GM23338 (cell line): ENCODE measurements at regions not wholly inside any gene's neighbourhood (a gene's known extent, or its start where the extent isn't known, plus 50 kb on each side); places are given as distances from the start of the nearest gene placed in this dataset.

ENCODE experiments used
- ATAC-seq: fragments of 200-7000 bp; cut with Tn5 transposase; 3 replicates; pipeline ENCODE4 v1.9.1; 2020
- DNase-seq: peaks from one replicate; pipeline ENCODE4 v3.0.0-alpha.2; 2015; ENCODE audit warnings: low spot score
- H2AFZ ChIP-seq: fragments of 200-600 bp; sonication (generic); 2 replicates; pipeline ENCODE4 v1.8.0; 2016; ENCODE audit warnings: antibody characterized with exemption, mild to moderate bottlenecking, moderate library complexity
- H3F3A ChIP-seq: fragments of 200-600 bp; sonication (generic); replicated peaks from 2 replicates; pipeline ENCODE4 v1.8.0; 2017; ENCODE audit warnings: antibody characterized with exemption, mixed run types, low read depth
- H3K27ac ChIP-seq: fragments of 200-600 bp; sonication (generic); 2 replicates; pipeline ENCODE4 v1.6.1; 2016; ENCODE audit warnings: low read depth
- H3K27me3 ChIP-seq: fragments of 200-600 bp; sonication (generic); 2 replicates; pipeline ENCODE4 v1.8.0; 2016; ENCODE audit warnings: mild to moderate bottlenecking, mixed run types, moderate library complexity; ENCODE audit not compliant: insufficient read depth
- H3K36me3 ChIP-seq: fragments of 200-600 bp; sonication (generic); 2 replicates; pipeline ENCODE4 v1.8.0; 2016; ENCODE audit warnings: mild to moderate bottlenecking; ENCODE audit not compliant: insufficient read depth
- H3K4me1 ChIP-seq: fragments of 200-600 bp; sonication (generic); 2 replicates; pipeline ENCODE4 v1.8.0; 2016; ENCODE audit warnings: mild to moderate bottlenecking, moderate library complexity; ENCODE audit not compliant: insufficient read depth
- H3K4me2 ChIP-seq: fragments of 200-600 bp; sonication (generic); 2 replicates; pipeline ENCODE4 v1.7.1; 2017; ENCODE audit warnings: mixed run types
- H3K4me3 ChIP-seq: fragments of 200-600 bp; sonication (generic); 2 replicates; pipeline ENCODE4 v1.6.1; 2016; ENCODE audit warnings: mixed run types
- H3K79me2 ChIP-seq: fragments of 200-600 bp; sonication (generic); replicated peaks from 2 replicates; pipeline ENCODE4 v1.8.0; 2017; ENCODE audit warnings: mild to moderate bottlenecking; ENCODE audit not compliant: insufficient read depth
- H3K9me2 ChIP-seq: fragments of 200-600 bp; sonication (generic); 2 replicates; pipeline ENCODE4 v1.8.0; 2017; ENCODE audit not compliant: insufficient read depth
- H4K20me1 ChIP-seq: fragments of 200-600 bp; sonication (generic); replicated peaks from 2 replicates; pipeline ENCODE4 v1.8.0; 2017; ENCODE audit warnings: mild to moderate bottlenecking; ENCODE audit not compliant: insufficient read depth
- H3K27ac Mint-ChIP-seq: 2 replicates; pipeline ENCODE4 v1.8.0; 2020; ENCODE audit warnings: inconsistent platforms, mild to moderate bottlenecking, moderate library complexity, mixed read lengths
- H3K27me3 Mint-ChIP-seq: 3 replicates; pipeline ENCODE4 v1.8.0; 2022; ENCODE audit warnings: low read depth, mild to moderate bottlenecking, moderate library complexity, mixed read lengths, inconsistent platforms; ENCODE audit not compliant: insufficient read depth, poor library complexity
- H3K36me3 Mint-ChIP-seq: 3 replicates; pipeline ENCODE4 v1.8.0; 2021; ENCODE audit warnings: low read depth, mild to moderate bottlenecking, inconsistent platforms, moderate library complexity, mixed read lengths
- H3K4me1 Mint-ChIP-seq: 3 replicates; pipeline ENCODE4 v1.8.0; 2020; ENCODE audit warnings: mild to moderate bottlenecking, inconsistent platforms, mixed read lengths
- H3K4me3 Mint-ChIP-seq: 3 replicates; pipeline ENCODE4 v1.8.0; 2021; ENCODE audit warnings: moderate library complexity, mild to moderate bottlenecking, inconsistent platforms, mixed read lengths
- H3K9me3 Mint-ChIP-seq: 3 replicates; pipeline ENCODE4 v1.8.0; 2020; ENCODE audit warnings: moderate library complexity, mild to moderate bottlenecking, inconsistent platforms, mixed read lengths
- CTCF ChIP-seq, 2 experiments: fragments of 200-600 bp in 1 of 2; sonication (generic) in 1 of 2; conservative IDR thresholded peaks; 2 replicates each; pipeline versions ENCODE4 v1.5.1 to v1.6.1; 2016 to 2017; ENCODE audit warnings: antibody characterized with exemption in 2 of 2, low read depth in 2 of 2, mild to moderate bottlenecking in 2 of 2, moderate library complexity in 1 of 2
- ETS1 ChIP-seq: IDR thresholded peaks from 2 replicates; pipeline ENCODE4 v1.6.1; 2016; ENCODE audit warnings: antibody characterized with exemption
- EZH2 ChIP-seq: fragments of 200-600 bp; sonication (generic); IDR thresholded peaks from one replicate; pipeline ENCODE4 v1.8.0; 2017; ENCODE audit warnings: antibody characterized with exemption, mild to moderate bottlenecking, low read depth; ENCODE audit not compliant: unreplicated experiment
- POLR2AphosphoS5 ChIP-seq: IDR thresholded peaks from 2 replicates; pipeline ENCODE4 v1.6.1; 2016; ENCODE audit warnings: antibody characterized with exemption, low read depth
- REST ChIP-seq: IDR thresholded peaks from one replicate; pipeline ENCODE4 v1.6.1; 2018; ENCODE audit warnings: antibody characterized with exemption; ENCODE audit not compliant: unreplicated experiment
- ZNF114 ChIP-seq: fragments of 250-450 bp; sonication (Bioruptor Pico); IDR thresholded peaks from 2 replicates; pipeline ENCODE4 v1.5.0; 2020; ENCODE audit warnings: mild to moderate bottlenecking, moderate library complexity
- ZNF331 ChIP-seq: fragments of 250-450 bp; sonication (Bioruptor Pico); IDR thresholded peaks from 2 replicates; pipeline ENCODE4 v1.5.0; 2020; ENCODE audit warnings: low read depth, mild to moderate bottlenecking, moderate library complexity
- ZNF462 ChIP-seq: fragments of 250-450 bp; sonication (Bioruptor Pico); IDR thresholded peaks from 2 replicates; pipeline ENCODE4 v1.5.0; 2020; ENCODE audit warnings: mild to moderate bottlenecking, moderate library complexity

GRCh38 chr6:18725449-18725848, 338.3 kb downstream of the RNF144B start:
- ATAC-seq (no peak), DNase-seq (no peak)
- Histone ChIP-seq H3K4me2 (no peak overlapping the region), H3K9me2 (no peaks in the 10 kb centered on the region; the same call in 1 of the 2 replicates), H3K79me2 (no peaks in the 10 kb centered on the region), H3K27me3 (no peaks in the 10 kb centered on the region), H3K4me3 (no peak overlapping the region), H3K27ac (no peak overlapping the region), H3F3A (no peaks in the 10 kb centered on the region), H4K20me1 (no peaks in the 10 kb centered on the region), H3K36me3 (no peaks in the 10 kb centered on the region), H3K4me1 (no peaks in the 10 kb centered on the region), H2AFZ (no peak overlapping the region)
- no peaks in the 10 kb centered on the region; the same call in 2 of the 3 replicates for H3K36me3 Mint-ChIP-seq
- H3K27me3 Mint-ChIP-seq: no peaks in the 10 kb centered on the region
- H3K4me3 Mint-ChIP-seq: no peak overlapping the region
- TF ChIP-seq ZNF114 (CRISPR knock-in tag): no peak
- H3K9me3 Mint-ChIP-seq: peaks cover 9% of the 10 kb centered on the region; the same call in 1 of the 3 replicates
- H3K4me1 Mint-ChIP-seq: peaks cover 1% of the 10 kb centered on the region; the same call in 1 of the 3 replicates
- H3K27ac Mint-ChIP-seq: no peak overlapping the region

GRCh38 chr6:18733921-18734550, 346.9 kb downstream of the RNF144B start:
- H3K9me3 Mint-ChIP-seq: no peaks in the 10 kb centered on the region; the same call in 2 of the 3 replicates
- H3K79me2 ChIP-seq: no peaks in the 10 kb centered on the region
- TF ChIP-seq POLR2AphosphoS5: no peak
- no peak for TF ChIP-seq EZH2
- no peak for TF ChIP-seq ZNF462
- TF ChIP-seq ZNF331 (CRISPR knock-in tag): no peak
- TF ChIP-seq ETS1: no peak
- no peak for TF ChIP-seq REST
- TF ChIP-seq CTCF (conservative IDR thresholded peaks at IDR 0.05; ENCODE audit: low read depth in 2 of 2): no peak
- no peak for TF ChIP-seq ZNF114 (CRISPR knock-in tag)

More at GRCh38 chr6:18733921-18734550, 346.9 kb downstream of the RNF144B start:
- H3K36me3 Mint-ChIP-seq: no peaks in the 10 kb centered on the region
- DNase-seq (no peak), ATAC-seq (no peak)
- H3K27ac ChIP-seq: no peak overlapping the region
- no peaks in the 10 kb centered on the region for H3K27me3 Mint-ChIP-seq
- no peaks in the 10 kb centered on the region for H3K27me3 ChIP-seq
- H3K4me1 ChIP-seq: no peaks in the 10 kb centered on the region
- no peak overlapping the region for H2AFZ ChIP-seq
- no peaks in the 10 kb centered on the region for H3K36me3 ChIP-seq
- no peaks in the 10 kb centered on the region for H3F3A ChIP-seq
- H3K27ac Mint-ChIP-seq: no peak overlapping the region
- H3K4me3 Mint-ChIP-seq: no peak overlapping the region
- no peaks in the 10 kb centered on the region for H4K20me1 ChIP-seq
- H3K9me2 ChIP-seq: no peaks in the 10 kb centered on the region
- H3K4me2 ChIP-seq: no peak overlapping the region
- no peaks in the 10 kb centered on the region for H3K4me1 Mint-ChIP-seq
- H3K4me3 ChIP-seq: no peak overlapping the region
